K562 (cell line): ENCODE measurements at regions not wholly inside any gene's neighbourhood (a gene's known extent, or its start where the extent isn't known, plus 50 kb on each side); places are given as distances from the start of the nearest gene placed in this dataset.

Experiments
- BHLHE40 ChIP-seq: IDR thresholded peaks from 2 replicates; pipeline ENCODE4 v1.6.1; 2011; ENCODE audit warnings: low read length, improper control_type of control experiment
- CTCF ChIP-seq, 3 experiments: IDR thresholded peaks in 2 of 3; conservative IDR thresholded peaks in 1 of 3; 2 replicates each; pipeline ENCODE4 v1.5.1; 2011 to 2012; ENCODE audit warnings: low read length in 3 of 3, mild to moderate bottlenecking in 3 of 3, control low read depth in 2 of 3, improper control_type of control experiment in 1 of 3, inconsistent platforms in 1 of 3, low read depth in 1 of 3, mixed read lengths in 1 of 3, moderate library complexity in 1 of 3; ENCODE audit not compliant: insufficient read depth in 2 of 3
- HMGXB4 ChIP-seq: sonication (generic); formaldehyde crosslinking; IDR thresholded peaks from 2 replicates; pipeline ENCODE4 v1.8.1; 2023; ENCODE audit warnings: mild to moderate bottlenecking, missing genetic modification reagents
- HSF4 ChIP-seq: fragments of 250-450 bp; sonication (Bioruptor Pico); IDR thresholded peaks from 2 replicates; pipeline ENCODE4 v2.1.2; 2022; ENCODE audit warnings: mild to moderate bottlenecking, moderate library complexity, borderline replicate concordance
- SIN3A ChIP-seq, 2 experiments: fragments of 150-350 bp in 1 of 2; IDR thresholded peaks; 2 replicates each; pipeline ENCODE4 v1.6.1; 2011 to 2016; ENCODE audit warnings: borderline replicate concordance in 2 of 2, low read depth in 2 of 2, low read length in 2 of 2, mild to moderate bottlenecking in 2 of 2, moderate library complexity in 2 of 2; ENCODE audit not compliant: control insufficient read depth in 1 of 2
- TAF1 ChIP-seq: IDR thresholded peaks from 2 replicates; pipeline ENCODE4 v1.6.1; 2011; ENCODE audit warnings: mild to moderate bottlenecking, low read length, moderate library complexity; ENCODE audit not compliant: insufficient read depth, control insufficient read depth, severe bottlenecking; ENCODE audit errors: extremely low read depth
- TCF7L2 ChIP-seq: fragments of 150-350 bp; IDR thresholded peaks from 2 replicates; pipeline ENCODE4 v1.6.1; 2016; ENCODE audit warnings: low read depth, mild to moderate bottlenecking, low read length, moderate library complexity
- ZBTB8A ChIP-seq: fragments of 450-650 bp; IDR thresholded peaks from 2 replicates; pipeline ENCODE4 v1.6.1; 2018; ENCODE audit warnings: mild to moderate bottlenecking, moderate library complexity; ENCODE audit not compliant: partially characterized antibody
- ZNF639 ChIP-seq, 2 experiments: fragments of 200-800 bp in 1 of 2; sonication (Bioruptor generic) in 1 of 2; sonication (generic) in 1 of 2; formaldehyde crosslinking in 1 of 2; IDR thresholded peaks in 1 of 2; conservative IDR thresholded peaks in 1 of 2; 2 replicates each; pipeline versions ENCODE4 v1.5.0 to v1.6.1; 2016 to 2020; ENCODE audit warnings: missing compliant biosample characterization in 1 of 2, missing genetic modification characterization in 1 of 2, missing genetic modification reagents in 1 of 2

- TF ChIP-seq BHLHE40 (no peak), SIN3A (IDR thresholded peaks at IDR 0.05; ENCODE audit: borderline replicate concordance in 2 of 2, control insufficient read depth in 1 of 2, low read depth in 2 of 2, low read length in 2 of 2) (no peak), CTCF (IDR thresholded peaks at IDR 0.05 in 2 of 3, conservative IDR thresholded peaks at IDR 0.05 in 1 of 3; ENCODE audit: insufficient read depth in 2 of 3, low read depth in 1 of 3, low read length in 3 of 3) (no peak), TAF1 (no peak), HSF4 (CRISPR knock-in tag) (no peak), TCF7L2 (no peak), ZNF639 (CRISPR knock-in tag; conservative IDR thresholded peaks at IDR 0.05 in 1 of 2, IDR thresholded peaks at IDR 0.05 in 1 of 2) (no peak), HMGXB4 (CRISPR knock-in tag) (no peak), ZBTB8A (no peak)
These were observed 603.0 kb downstream of the LMO7 start for GRCh38 chr13:76239031-76239680.
